NB4 (cell line): ENCODE measurements at regions not wholly inside any gene's neighbourhood (a gene's known extent, or its start where the extent isn't known, plus 50 kb on each side); places are given as distances from the start of the nearest gene placed in this dataset.

Source experiments
- DNase-seq: peaks from one replicate; pipeline ENCODE4 v3.0.0; 2010; ENCODE audit warnings: low read depth
- H3K4me3 ChIP-seq: one replicate; pipeline ENCODE4 v1.5.1; 2011; ENCODE audit warnings: mild to moderate bottlenecking, low read depth, low read length, moderate library complexity
- CTCF ChIP-seq: IDR thresholded peaks from one replicate; pipeline ENCODE4 v1.5.1; 2012; ENCODE audit warnings: low read depth, low read length
- MYC ChIP-seq: IDR thresholded peaks from 2 replicates; pipeline ENCODE4 v1.6.1; 2011; ENCODE audit warnings: low read depth, low read length
- POLR2A ChIP-seq: IDR thresholded peaks from 2 replicates; pipeline ENCODE4 v1.6.1; 2011; ENCODE audit warnings: mild to moderate bottlenecking; ENCODE audit not compliant: insufficient read length; ENCODE audit errors: extremely low read depth
- TF ChIP-seq, protein P1 (sequence below): IDR thresholded peaks from 2 replicates; pipeline ENCODE4 v1.6.1; 2011; ENCODE audit warnings: low read depth, low read length

DNA sequence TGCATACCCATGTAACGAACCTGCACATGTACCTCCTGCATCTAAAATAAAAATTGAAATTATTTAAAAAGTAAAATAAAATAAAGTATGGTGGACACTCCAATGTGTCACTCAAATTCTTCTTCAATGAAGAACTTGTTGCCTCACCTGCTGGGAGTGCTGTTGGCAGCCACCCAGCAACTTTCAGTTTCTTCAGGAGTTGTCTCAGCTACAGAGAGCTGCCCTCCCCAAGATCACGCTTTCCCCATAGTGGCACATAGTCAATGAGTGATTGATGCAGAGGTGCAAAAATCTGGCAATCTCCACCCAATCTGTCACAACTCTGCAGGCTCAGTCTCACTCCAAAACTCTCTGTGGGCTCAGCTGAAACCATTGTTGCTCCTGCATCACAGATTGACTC lies 92.3 kb upstream of the C11orf87 start:
- no peak overlapping the region for H3K4me3 ChIP-seq
- TF ChIP-seq CTCF (no peak), POLR2A (no peak), MYC (no peak)
- TF ChIP-seq, protein P1, sequence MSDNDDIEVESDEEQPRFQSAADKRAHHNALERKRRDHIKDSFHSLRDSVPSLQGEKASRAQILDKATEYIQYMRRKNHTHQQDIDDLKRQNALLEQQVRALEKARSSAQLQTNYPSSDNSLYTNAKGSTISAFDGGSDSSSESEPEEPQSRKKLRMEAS: no peak
- no peak for DNase-seq

- TF ChIP-seq CTCF: no peak
- TF ChIP-seq, protein P1: no peak
- no peak for DNase-seq
- H3K4me3 ChIP-seq: no peak overlapping the region
Measured at GRCh38 chr11:109338131-109338530, 83.9 kb upstream of the C11orf87 start.

DNA sequence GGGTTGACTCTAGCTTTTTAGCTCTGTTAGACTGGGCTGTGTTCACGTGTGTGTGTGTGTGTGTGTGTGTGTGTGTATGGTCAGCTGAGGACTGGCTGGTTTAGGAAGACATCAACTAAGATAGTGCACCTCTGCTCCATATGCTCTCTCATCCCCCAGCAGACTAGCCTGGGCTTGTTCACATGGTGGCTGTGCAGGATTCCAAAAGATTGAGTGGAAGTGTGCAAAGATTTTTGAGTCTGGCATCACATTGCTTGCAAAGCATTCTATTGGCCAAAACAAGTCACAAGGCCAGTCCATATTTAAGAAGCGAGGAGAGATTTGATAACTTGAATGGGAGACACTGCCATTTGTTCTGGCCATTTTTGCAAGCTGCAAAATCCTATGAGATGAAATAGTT lies 79.7 kb upstream of the C11orf87 start:
- TF ChIP-seq POLR2A: no peak
- no peak for TF ChIP-seq CTCF
- TF ChIP-seq, protein P1: no peak
- TF ChIP-seq MYC: no peak

GRCh38 chr11:109343242-109343641 lies 78.7 kb upstream of the C11orf87 start:
- TF ChIP-seq MYC (no peak), POLR2A (no peak), CTCF (no peak)
- TF ChIP-seq, protein P1: no peak

More for the DNA sequence above, 79.7 kb upstream of the C11orf87 start:
- DNase-seq: no peak
- no peak overlapping the region for H3K4me3 ChIP-seq

DNA sequence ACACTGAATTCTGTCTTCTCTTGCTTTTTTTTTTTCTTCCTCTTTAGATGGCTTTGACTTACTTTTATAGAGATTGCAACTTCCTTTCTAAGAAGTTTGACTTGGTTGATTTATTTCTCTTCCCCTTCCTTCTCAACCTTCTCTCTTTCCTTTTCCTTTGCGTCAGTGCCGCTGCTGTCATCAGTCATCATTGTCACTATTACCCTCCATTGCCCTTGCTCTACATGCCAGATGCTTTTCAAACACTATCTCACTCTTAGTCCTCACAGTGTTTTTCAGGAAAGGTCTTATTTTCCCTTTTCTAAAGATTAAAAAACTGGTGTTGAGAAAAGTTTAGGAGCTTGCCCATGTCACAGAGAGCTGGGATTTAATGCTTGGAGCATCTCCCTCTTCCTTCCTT lies 74.7 kb upstream of the C11orf87 start:
- H3K4me3 ChIP-seq: no peak overlapping the region
- no peak for TF ChIP-seq POLR2A
- no peak for TF ChIP-seq CTCF
- TF ChIP-seq, protein P1: no peak
- no peak for TF ChIP-seq MYC
- no peak for DNase-seq

More at GRCh38 chr11:109343242-109343641, 78.7 kb upstream of the C11orf87 start:
- H3K4me3 ChIP-seq: no peak overlapping the region
- no peak for DNase-seq

GRCh38 chr11:109349276-109350080 lies 72.5 kb upstream of the C11orf87 start:
- no peak for TF ChIP-seq POLR2A
- no peak for TF ChIP-seq MYC
- TF ChIP-seq, protein P1: no peak
- no peak overlapping the region for H3K4me3 ChIP-seq
- DNase-seq: no peak
